GM12878 (cell line): ENCODE measurements at regions not wholly inside any gene's neighbourhood (a gene's known extent, or its start where the extent isn't known, plus 50 kb on each side); places are given as distances from the start of the nearest gene placed in this dataset.
A peak's percentile ranks its signal among the peaks of the same experiment; 100 is the strongest.

Experiments used
- ATF3 ChIP-seq: IDR thresholded peaks from 2 replicates; pipeline ENCODE4 v1.6.1; 2011; ENCODE audit warnings: low read depth, mild to moderate bottlenecking, low read length, moderate library complexity, borderline replicate concordance; ENCODE audit errors: extremely low read depth
- BACH1 ChIP-seq: fragments of 450-650 bp; IDR thresholded peaks from 2 replicates; pipeline ENCODE4 v1.6.1; 2017; ENCODE audit warnings: mild to moderate bottlenecking, borderline replicate concordance
- CBX3 ChIP-seq: fragments of 200-600 bp; sonication (generic); IDR thresholded peaks from 2 replicates; pipeline ENCODE4 v1.6.1; 2016; ENCODE audit warnings: low read depth, borderline replicate concordance
- CBX5 ChIP-seq: sonication (generic); IDR thresholded peaks from 2 replicates; pipeline ENCODE4 v1.6.1; 2016; ENCODE audit warnings: low read depth, moderate library complexity, mild to moderate bottlenecking, inconsistent platforms
- CHD2 ChIP-seq: IDR thresholded peaks from 2 replicates; pipeline ENCODE4 v1.6.1; 2011; ENCODE audit warnings: low read depth, low read length, improper control_type of control experiment, borderline replicate concordance
- EED ChIP-seq: sonication (generic); IDR thresholded peaks from 2 replicates; pipeline ENCODE4 v1.6.1; 2016; ENCODE audit warnings: antibody characterized with exemption, low read depth
- HDGF ChIP-seq: fragments of 450-650 bp; IDR thresholded peaks from 2 replicates; pipeline ENCODE4 v1.6.1; 2016; ENCODE audit warnings: antibody characterized with exemption
- HSF1 ChIP-seq: fragments of 150-350 bp; IDR thresholded peaks from 2 replicates; pipeline ENCODE4 v1.6.1; 2014; ENCODE audit warnings: mild to moderate bottlenecking, low read depth, low read length
- IKZF2 ChIP-seq, 2 experiments: fragments of 450-650 bp; IDR thresholded peaks; 2 replicates each; pipeline ENCODE4 v1.6.1; 2017; ENCODE audit warnings: mild to moderate bottlenecking in 2 of 2, moderate library complexity in 2 of 2
- NR2F1 ChIP-seq: fragments of 450-650 bp; conservative IDR thresholded peaks from 2 replicates; pipeline ENCODE4 v1.6.1; 2017; ENCODE audit warnings: mild to moderate bottlenecking
- PBX3 ChIP-seq: IDR thresholded peaks from 2 replicates; pipeline ENCODE4 v1.6.1; 2011; ENCODE audit warnings: mild to moderate bottlenecking, low read depth, low read length, moderate library complexity; ENCODE audit not compliant: insufficient replicate concordance
- PKNOX1 ChIP-seq: fragments of 450-650 bp; IDR thresholded peaks from 2 replicates; pipeline ENCODE4 v1.6.1; 2016; ENCODE audit warnings: mild to moderate bottlenecking
- PML ChIP-seq: IDR thresholded peaks from 2 replicates; pipeline ENCODE4 v1.6.1; 2012; ENCODE audit warnings: low read length, inconsistent platforms
- POU2F2 ChIP-seq: IDR thresholded peaks from 3 replicates; pipeline ENCODE4 v1.6.1; 2011; ENCODE audit warnings: low read depth, mild to moderate bottlenecking, low read length, borderline replicate concordance
- RCOR1 ChIP-seq: conservative IDR thresholded peaks from 2 replicates; pipeline ENCODE4 v1.6.1; 2012; ENCODE audit warnings: low read depth, low read length, improper control_type of control experiment
- SIX5 ChIP-seq: IDR thresholded peaks from 2 replicates; pipeline ENCODE4 v1.6.1; 2011; ENCODE audit warnings: mild to moderate bottlenecking, low read depth, low read length, moderate library complexity; ENCODE audit not compliant: severe bottlenecking
- SMAD5 ChIP-seq: IDR thresholded peaks from 2 replicates; pipeline ENCODE4 v1.6.1; 2016; ENCODE audit warnings: antibody characterized with exemption, low read depth
- SMC3 ChIP-seq: IDR thresholded peaks from 2 replicates; pipeline ENCODE4 v1.6.1; 2011; ENCODE audit warnings: low read length, improper control_type of control experiment, borderline replicate concordance
- SRF ChIP-seq, 2 experiments: IDR thresholded peaks; 2 replicates each; pipeline ENCODE4 v1.6.1; 2011; ENCODE audit warnings: low read depth in 2 of 2, low read length in 2 of 2, mild to moderate bottlenecking in 1 of 2, moderate library complexity in 1 of 2
- STAT1 ChIP-seq: fragments of 450-650 bp; conservative IDR thresholded peaks from 2 replicates; pipeline ENCODE4 v1.6.1; 2014; ENCODE audit warnings: antibody characterized with exemption, mild to moderate bottlenecking
- SUZ12 ChIP-seq: fragments of 200-600 bp; sonication (generic); IDR thresholded peaks from one replicate; pipeline ENCODE4 v1.6.1; 2018; ENCODE audit warnings: antibody characterized with exemption, mild to moderate bottlenecking; ENCODE audit not compliant: unreplicated experiment
- TAF1 ChIP-seq: IDR thresholded peaks from 2 replicates; pipeline ENCODE4 v1.6.1; 2011; ENCODE audit warnings: mild to moderate bottlenecking, low read depth, low read length, borderline replicate concordance
- USF1 ChIP-seq: IDR thresholded peaks from 2 replicates; pipeline ENCODE4 v1.6.1; 2011; ENCODE audit warnings: borderline replicate concordance, low read depth, mild to moderate bottlenecking, moderate library complexity, mixed read lengths, low read length; ENCODE audit not compliant: insufficient read depth; ENCODE audit errors: extremely low read length
- USF2 ChIP-seq: IDR thresholded peaks from 2 replicates; pipeline ENCODE4 v1.6.1; 2011; ENCODE audit warnings: low read depth, low read length, improper control_type of control experiment, borderline replicate concordance
- YBX1 ChIP-seq: fragments of 450-650 bp; IDR thresholded peaks from 2 replicates; pipeline ENCODE4 v1.6.1; 2016; ENCODE audit warnings: antibody characterized with exemption
- YY1 ChIP-seq: IDR thresholded peaks from 2 replicates; pipeline ENCODE4 v1.6.1; 2011; ENCODE audit warnings: low read depth, mild to moderate bottlenecking, low read length

- TF ChIP-seq USF1, result peak; percentile 68
- peak; percentile 46; the same call in 1 of the 2 replicates for TF ChIP-seq USF2
- no peak for TF ChIP-seq HDGF
- TF ChIP-seq RCOR1, result no peak
- TF ChIP-seq YY1, result 0 out of 2 replicates have a peak, but pooled peaks have one; percentile 9
- peak; percentile 85 for TF ChIP-seq ATF3
- peak; percentile 84 for TF ChIP-seq SIX5
- no peak for TF ChIP-seq SMC3
- no peak for TF ChIP-seq YBX1
- TF ChIP-seq STAT1, result no peak
- no peak for TF ChIP-seq CBX3
- no peak for TF ChIP-seq BACH1
- TF ChIP-seq CBX5, result no peak
- TF ChIP-seq PBX3, result no peak
- TF ChIP-seq EED, result no peak
- TF ChIP-seq TAF1, result no peak
- no peak for TF ChIP-seq PKNOX1
- TF ChIP-seq SUZ12, result no peak
- no peak for TF ChIP-seq POU2F2
- no peak for TF ChIP-seq CHD2
- no peak for TF ChIP-seq IKZF2 (IDR thresholded peaks at IDR 0.05)
- TF ChIP-seq NR2F1, result no peak
- TF ChIP-seq SMAD5, result no peak
- TF ChIP-seq SRF (IDR thresholded peaks at IDR 0.05; ENCODE audit: low read depth in 2 of 2, low read length in 2 of 2), result no peak
- no peak for TF ChIP-seq PML
- TF ChIP-seq HSF1, result no peak
- TF ChIP-seq, all 136 proteins: peak for 7
These were observed 64.0 kb upstream of the PGM2 start (continued) for GRCh38 chr4:37762294-37762990.
